Fibroblast of the aortic adventitia (primary cell): ENCODE measurements at regions not wholly inside any gene's neighbourhood (a gene's known extent, or its start where the extent isn't known, plus 50 kb on each side); places are given as distances from the start of the nearest gene placed in this dataset.

Source experiments
- DNase-seq: peaks from one replicate; pipeline ENCODE4 v3.0.0-alpha.2; 2010; ENCODE audit warnings: low read depth
- H3K4me3 ChIP-seq: 2 replicates; pipeline ENCODE4 v1.5.1; 2011; ENCODE audit warnings: low read depth, mild to moderate bottlenecking, control low read depth, low read length, moderate library complexity
- CTCF ChIP-seq: IDR thresholded peaks from 2 replicates; pipeline ENCODE4 v1.5.1; 2011; ENCODE audit warnings: mild to moderate bottlenecking, low read length, control low read depth, inconsistent platforms; ENCODE audit not compliant: insufficient read depth

GRCh38 chr12:67765776-67766766 is 117.5 kb downstream of the DYRK2 start:
- H3K4me3 ChIP-seq, result no peak overlapping the region
- no peak for TF ChIP-seq CTCF
- peak; percentile 63 for DNase-seq

GRCh38 chr12:67772267-67773169 is 124.0 kb downstream of the DYRK2 start:
- no peak overlapping the region for H3K4me3 ChIP-seq
- no peak for DNase-seq
- no peak for TF ChIP-seq CTCF

- H3K4me3 ChIP-seq, result no peak overlapping the region
- no peak for TF ChIP-seq CTCF
- DNase-seq, result peak; percentile 31
These were observed 125.4 kb downstream of the DYRK2 start for GRCh38 chr12:67773896-67774295.

GRCh38 chr12:67774983-67775587 is 126.5 kb downstream of the DYRK2 start:
- DNase-seq, result no peak
- no peak for TF ChIP-seq CTCF
- no peak overlapping the region for H3K4me3 ChIP-seq

GRCh38 chr12:67780580-67781084 is 132.1 kb downstream of the DYRK2 start:
- no peak overlapping the region for H3K4me3 ChIP-seq
- TF ChIP-seq CTCF, result no peak
- no peak for DNase-seq

- DNase-seq, result no peak
- H3K4me3 ChIP-seq, result no peak overlapping the region
- TF ChIP-seq CTCF, result no peak
These were observed 134.0 kb downstream of the DYRK2 start for GRCh38 chr12:67782573-67782972.
